AG04450 (cell line): ENCODE measurements at regions not wholly inside any gene's neighbourhood (a gene's known extent, or its start where the extent isn't known, plus 50 kb on each side); places are given as distances from the start of the nearest gene placed in this dataset.
"Not testable (repeated sequence)": the region's sequence is repeated elsewhere in the genome, so short reads cannot be mapped to it uniquely, and the experiment has no call there.

Experiments
- CTCF ChIA-PET: fragments of 300-600, 350-600 bp; formaldehyde crosslinking; extraction: SDS; loops from one replicate; lab custom pipeline; 2022; ENCODE audit warnings: antibody characterized with exemption, inconsistent platforms; lab: Charles Lee
- POLR2A ChIA-PET: fragments of 350-600 bp; formaldehyde crosslinking; extraction: SDS; loops from one replicate; lab custom pipeline; 2021; ENCODE audit warnings: antibody characterized with exemption, inconsistent platforms; lab: Yijun Ruan, JAX
- DNase-seq: peaks from one replicate; pipeline ENCODE4 v3.0.0-alpha.2; 2011; ENCODE audit warnings: low read depth, low spot score
- H3K27ac ChIP-seq: one replicate; pipeline ENCODE4 v1.5.1; 2012; ENCODE audit warnings: low read depth, low read length, control low read depth
- H3K27me3 ChIP-seq: one replicate; pipeline ENCODE4 v1.6.0; 2012; ENCODE audit warnings: low read length; ENCODE audit not compliant: control insufficient read depth, insufficient read depth
- H3K4me3 ChIP-seq: 2 replicates; pipeline ENCODE4 v1.5.1; 2011; ENCODE audit warnings: mild to moderate bottlenecking, low read depth, low read length, control low read depth
- H3K9me3 ChIP-seq: 2 replicates; pipeline ENCODE4 v1.5.1; 2012; ENCODE audit warnings: low read length; ENCODE audit not compliant: control insufficient read depth, insufficient read depth
- TF ChIP-seq, protein P1 (sequence below): IDR thresholded peaks from 2 replicates; pipeline ENCODE4 v1.5.1; 2011; ENCODE audit warnings: low read depth, low read length, control low read depth, inconsistent platforms

DNA sequence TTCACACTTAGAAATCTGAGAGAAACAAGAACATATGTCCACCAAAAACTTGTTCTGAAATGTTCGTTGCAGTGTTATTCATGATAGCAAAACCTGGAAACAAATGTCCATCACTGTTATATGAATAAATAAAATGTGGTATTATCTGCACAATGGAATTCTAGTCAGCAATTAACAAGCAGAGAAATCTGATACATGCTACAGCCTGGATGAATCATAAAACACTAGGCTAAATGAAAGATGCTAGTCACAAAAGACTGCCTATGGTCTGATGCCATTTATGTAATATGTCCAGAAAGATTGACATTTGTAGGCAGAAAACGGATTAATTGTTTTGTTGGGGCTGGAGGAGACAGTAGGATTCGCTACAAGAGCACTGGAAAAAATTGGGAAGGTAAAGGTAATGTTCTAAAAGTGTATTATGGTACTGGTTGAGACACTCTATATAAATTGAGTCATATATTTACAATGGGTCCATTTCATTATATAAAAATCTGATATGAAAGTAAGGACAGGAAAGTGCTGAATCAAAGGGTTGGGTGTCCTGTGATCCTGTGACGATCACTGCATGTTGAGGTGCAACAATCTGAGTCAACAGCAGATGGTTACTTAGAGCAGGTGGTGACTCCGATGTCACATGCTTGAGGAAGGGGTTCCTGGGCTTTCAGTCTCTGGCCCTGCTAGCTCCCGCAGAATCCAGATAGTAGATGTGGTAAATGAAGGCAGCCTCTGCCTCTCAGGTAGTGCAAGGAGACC, 102.1 kb upstream of the NBPF4 start:
- POLR2A ChIA-PET = no interaction called here
- H3K9me3 ChIP-seq = no peaks in the 10 kb centered on the region
- TF ChIP-seq, protein P1, sequence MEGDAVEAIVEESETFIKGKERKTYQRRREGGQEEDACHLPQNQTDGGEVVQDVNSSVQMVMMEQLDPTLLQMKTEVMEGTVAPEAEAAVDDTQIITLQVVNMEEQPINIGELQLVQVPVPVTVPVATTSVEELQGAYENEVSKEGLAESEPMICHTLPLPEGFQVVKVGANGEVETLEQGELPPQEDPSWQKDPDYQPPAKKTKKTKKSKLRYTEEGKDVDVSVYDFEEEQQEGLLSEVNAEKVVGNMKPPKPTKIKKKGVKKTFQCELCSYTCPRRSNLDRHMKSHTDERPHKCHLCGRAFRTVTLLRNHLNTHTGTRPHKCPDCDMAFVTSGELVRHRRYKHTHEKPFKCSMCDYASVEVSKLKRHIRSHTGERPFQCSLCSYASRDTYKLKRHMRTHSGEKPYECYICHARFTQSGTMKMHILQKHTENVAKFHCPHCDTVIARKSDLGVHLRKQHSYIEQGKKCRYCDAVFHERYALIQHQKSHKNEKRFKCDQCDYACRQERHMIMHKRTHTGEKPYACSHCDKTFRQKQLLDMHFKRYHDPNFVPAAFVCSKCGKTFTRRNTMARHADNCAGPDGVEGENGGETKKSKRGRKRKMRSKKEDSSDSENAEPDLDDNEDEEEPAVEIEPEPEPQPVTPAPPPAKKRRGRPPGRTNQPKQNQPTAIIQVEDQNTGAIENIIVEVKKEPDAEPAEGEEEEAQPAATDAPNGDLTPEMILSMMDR = no peak
- no peak overlapping the region for H3K27ac ChIP-seq
- H3K27me3 ChIP-seq = no peaks in the 10 kb centered on the region
- H3K4me3 ChIP-seq = no peak overlapping the region
- CTCF ChIA-PET = no interaction called here
- DNase-seq = no peak

DNA sequence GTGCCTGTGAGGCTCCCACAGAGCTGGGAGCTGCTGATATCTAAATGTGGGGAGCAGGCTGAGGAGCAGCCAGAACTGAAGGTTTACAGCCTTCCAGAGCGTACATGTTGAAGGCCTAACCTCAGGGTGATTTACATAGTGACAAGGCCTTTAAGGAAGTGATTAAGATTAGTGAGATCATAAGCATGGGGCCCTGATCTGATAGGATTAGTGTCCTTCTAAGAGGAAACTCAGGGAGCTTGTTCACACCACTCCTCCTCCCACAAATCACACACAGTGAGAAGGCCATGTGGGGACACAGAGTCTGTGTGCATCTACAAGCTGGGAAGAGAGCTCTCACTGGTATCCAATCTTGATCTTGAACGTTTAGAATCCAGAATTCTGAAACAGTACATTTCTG, 92.3 kb upstream of the NBPF6 start:
- POLR2A ChIA-PET = no interaction called here
- Histone ChIP-seq H3K27me3 (no peaks in the 10 kb centered on the region), H3K9me3 (no peaks in the 10 kb centered on the region), H3K27ac (no peak overlapping the region), H3K4me3 (no peak overlapping the region)
- TF ChIP-seq, protein P1 = no peak
- CTCF ChIA-PET = no interaction called here
- no peak for DNase-seq

DNA sequence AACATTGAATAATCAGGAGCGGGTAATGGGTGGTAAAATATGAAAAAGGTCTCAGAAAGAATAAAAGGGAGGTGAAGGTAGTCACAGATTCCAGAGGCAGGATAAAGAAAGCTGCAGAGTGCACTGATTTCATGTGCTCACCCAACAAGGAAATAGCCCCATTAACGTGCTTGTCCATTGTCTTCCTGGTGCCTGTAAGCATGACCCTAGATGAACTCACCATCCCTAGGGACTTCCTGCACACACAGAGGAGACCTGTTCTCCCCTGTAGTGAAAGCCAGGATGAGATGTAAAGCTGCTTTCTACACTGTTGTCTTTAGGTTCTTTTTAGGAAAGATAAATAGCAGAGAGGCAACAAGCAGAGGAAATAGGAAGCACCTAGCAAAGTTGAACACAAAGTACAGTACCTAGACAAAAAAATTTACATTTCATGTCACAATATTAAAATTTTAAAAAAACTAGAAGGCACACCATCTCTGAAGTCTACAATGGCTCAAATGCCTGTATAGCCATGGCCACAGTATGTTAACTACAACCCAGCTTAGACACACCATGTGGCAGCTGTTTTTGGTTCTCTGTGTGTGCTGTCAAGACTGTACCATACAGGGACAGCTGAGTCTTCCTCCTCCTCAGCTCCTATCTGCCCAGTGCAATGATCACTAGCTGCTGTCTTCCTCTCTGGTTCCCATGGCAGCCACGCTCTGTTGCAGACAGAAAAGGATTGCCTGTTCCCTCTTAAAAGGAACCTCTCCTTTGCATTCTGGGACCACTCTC, 69.9 kb upstream of the NBPF6 start:
- H3K4me3 ChIP-seq, POLR2A ChIA-PET: not testable (repeated sequence)

More for the DNA sequence above, 69.9 kb upstream of the NBPF6 start:
- H3K9me3 ChIP-seq, DNase-seq, H3K27me3 ChIP-seq, CTCF ChIA-PET, H3K27ac ChIP-seq: not testable (repeated sequence)
